ENCODE measurements at regions not wholly inside any gene's neighbourhood (a gene's known extent, or its start where the extent isn't known, plus 50 kb on each side); places are given as distances from the start of the nearest gene placed in this dataset.

DNA sequence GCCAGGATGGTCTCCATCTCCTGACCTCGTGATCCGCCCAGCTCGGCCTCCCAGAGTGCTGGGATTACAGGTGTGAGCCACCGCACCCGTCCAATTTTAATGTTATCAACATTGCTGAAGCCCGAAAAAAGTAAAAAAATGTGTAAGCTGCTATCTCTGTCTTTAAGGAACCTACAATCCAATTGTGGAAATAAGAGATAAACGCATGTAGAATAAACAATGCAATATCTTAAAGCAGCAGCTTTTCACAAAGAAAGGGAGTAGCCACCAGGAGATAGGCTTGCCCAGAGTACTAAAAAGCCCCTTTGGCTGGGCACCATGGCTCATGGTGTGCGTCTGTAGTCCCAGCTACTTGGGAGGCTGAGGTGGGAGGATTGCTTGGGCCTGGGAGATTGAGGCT, 282.9 kb upstream of the LYZL1 start:
- H3K27ac ChIP-seq (ENCODE audit: low read depth, low read length): no peak overlapping the region
- no peak overlapping the region for H3K4me3 ChIP-seq (ENCODE audit: low read depth, low read length)
- H3K27me3 ChIP-seq (ENCODE audit: control insufficient read depth, insufficient read depth, low read length): peaks cover 3% of the 10 kb centered on the region
- CTCF ChIA-PET: no interaction called here
- no peak for DNase-seq (ENCODE audit: low read depth, low spot score)
- POLR2A ChIA-PET: no interaction called here
- TF ChIP-seq, protein P1, sequence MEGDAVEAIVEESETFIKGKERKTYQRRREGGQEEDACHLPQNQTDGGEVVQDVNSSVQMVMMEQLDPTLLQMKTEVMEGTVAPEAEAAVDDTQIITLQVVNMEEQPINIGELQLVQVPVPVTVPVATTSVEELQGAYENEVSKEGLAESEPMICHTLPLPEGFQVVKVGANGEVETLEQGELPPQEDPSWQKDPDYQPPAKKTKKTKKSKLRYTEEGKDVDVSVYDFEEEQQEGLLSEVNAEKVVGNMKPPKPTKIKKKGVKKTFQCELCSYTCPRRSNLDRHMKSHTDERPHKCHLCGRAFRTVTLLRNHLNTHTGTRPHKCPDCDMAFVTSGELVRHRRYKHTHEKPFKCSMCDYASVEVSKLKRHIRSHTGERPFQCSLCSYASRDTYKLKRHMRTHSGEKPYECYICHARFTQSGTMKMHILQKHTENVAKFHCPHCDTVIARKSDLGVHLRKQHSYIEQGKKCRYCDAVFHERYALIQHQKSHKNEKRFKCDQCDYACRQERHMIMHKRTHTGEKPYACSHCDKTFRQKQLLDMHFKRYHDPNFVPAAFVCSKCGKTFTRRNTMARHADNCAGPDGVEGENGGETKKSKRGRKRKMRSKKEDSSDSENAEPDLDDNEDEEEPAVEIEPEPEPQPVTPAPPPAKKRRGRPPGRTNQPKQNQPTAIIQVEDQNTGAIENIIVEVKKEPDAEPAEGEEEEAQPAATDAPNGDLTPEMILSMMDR (IDR thresholded peaks at IDR 0.05; ENCODE audit: low read depth, low read length): no peak
- no peaks in the 10 kb centered on the region; the same call in 1 of the 2 replicates for H3K9me3 ChIP-seq (ENCODE audit: control insufficient read depth, insufficient read depth, low read length)

DNA sequence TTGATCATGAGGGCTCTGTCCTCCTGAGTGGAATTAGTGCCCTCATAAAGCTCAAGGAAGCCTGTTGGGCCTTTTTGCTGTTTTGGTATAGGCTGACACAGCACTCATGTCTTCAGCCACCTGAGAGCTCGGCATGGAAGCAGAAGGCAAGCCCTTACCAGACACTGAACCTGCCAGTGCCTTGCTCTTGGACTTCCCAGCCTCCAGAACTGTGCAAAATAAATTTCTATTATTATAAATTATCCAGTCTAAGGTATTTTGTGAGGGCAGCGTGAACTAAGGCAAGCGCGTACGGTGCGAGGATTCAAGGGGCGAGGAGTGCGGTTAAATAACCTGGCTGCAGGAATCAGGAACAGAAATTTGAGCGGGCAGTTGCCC, 281.5 kb upstream of the LYZL1 start:
- CTCF ChIA-PET: no interaction called here

DNA sequence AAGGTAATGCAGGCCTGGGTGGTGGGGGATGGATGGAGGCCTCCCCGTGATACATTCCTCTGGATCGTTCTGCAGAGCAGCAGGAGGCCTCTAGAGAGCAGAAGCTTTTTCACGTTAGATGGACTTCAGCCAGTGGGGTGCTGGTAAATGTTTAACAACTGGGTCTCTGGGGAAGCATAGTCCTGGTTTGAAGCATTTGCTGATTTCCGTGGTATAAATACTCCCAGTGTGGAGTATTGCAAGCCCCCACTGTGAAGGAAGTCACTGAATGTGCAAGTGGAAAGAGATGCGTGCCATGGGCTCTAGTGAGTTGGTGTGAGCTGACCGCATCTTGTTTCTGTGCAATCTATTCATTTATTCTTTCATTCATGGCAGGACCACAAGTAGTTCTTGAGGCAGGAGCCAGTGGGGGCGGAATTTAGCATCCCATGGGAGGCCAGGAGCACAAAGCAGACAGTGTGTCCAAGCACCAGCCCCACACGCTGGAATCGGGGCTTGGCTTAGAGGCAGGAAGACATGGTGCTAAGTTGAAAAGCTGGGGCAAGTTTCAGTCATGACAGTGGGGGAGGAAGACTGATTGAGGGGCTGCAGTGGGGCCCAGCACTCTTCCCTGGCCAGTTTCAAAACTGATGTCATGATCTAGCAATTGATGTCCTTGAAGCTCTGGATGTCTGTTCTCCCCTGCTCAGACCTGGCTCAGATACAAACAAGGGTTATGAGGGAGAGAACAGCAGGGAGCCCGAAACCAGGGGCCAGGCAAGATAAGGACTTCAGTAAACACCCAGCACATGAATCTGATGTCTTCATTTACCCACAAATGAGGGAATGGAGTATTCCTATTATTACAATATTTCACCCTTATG, 280.9 kb upstream of the LYZL1 start:
- no peak overlapping the region for H3K27ac ChIP-seq (ENCODE audit: low read depth, low read length)
- ChIA-PET POLR2A (no interaction called here), CTCF (interaction anchor here (0.6 kb wide), 1 partner anchor 329 kb away, joined by 3 read pairs; no protein-coding TSS in a partner anchor)
- no peak for DNase-seq (ENCODE audit: low read depth, low spot score)
- TF ChIP-seq, protein P1 (IDR thresholded peaks at IDR 0.05; ENCODE audit: low read depth, low read length): no peak
- peaks cover 3% of the 10 kb centered on the region for H3K27me3 ChIP-seq (ENCODE audit: control insufficient read depth, insufficient read depth, low read length)
- no peaks in the 10 kb centered on the region; the same call in 1 of the 2 replicates for H3K9me3 ChIP-seq (ENCODE audit: control insufficient read depth, insufficient read depth, low read length)
- no peak overlapping the region for H3K4me3 ChIP-seq (ENCODE audit: low read depth, low read length)

More for the DNA sequence above, 281.5 kb upstream of the LYZL1 start:
- no peak for DNase-seq (ENCODE audit: low read depth, low spot score)
- TF ChIP-seq, protein P1 (IDR thresholded peaks at IDR 0.05; ENCODE audit: low read depth, low read length): no peak
- Histone ChIP-seq H3K4me3 (ENCODE audit: low read depth, low read length) (no peak overlapping the region), H3K27ac (ENCODE audit: low read depth, low read length) (no peak overlapping the region), H3K27me3 (ENCODE audit: control insufficient read depth, insufficient read depth, low read length) (peaks cover 3% of the 10 kb centered on the region), H3K9me3 (ENCODE audit: control insufficient read depth, insufficient read depth, low read length) (no peaks in the 10 kb centered on the region; the same call in 1 of the 2 replicates)
- POLR2A ChIA-PET: no interaction called here

DNA sequence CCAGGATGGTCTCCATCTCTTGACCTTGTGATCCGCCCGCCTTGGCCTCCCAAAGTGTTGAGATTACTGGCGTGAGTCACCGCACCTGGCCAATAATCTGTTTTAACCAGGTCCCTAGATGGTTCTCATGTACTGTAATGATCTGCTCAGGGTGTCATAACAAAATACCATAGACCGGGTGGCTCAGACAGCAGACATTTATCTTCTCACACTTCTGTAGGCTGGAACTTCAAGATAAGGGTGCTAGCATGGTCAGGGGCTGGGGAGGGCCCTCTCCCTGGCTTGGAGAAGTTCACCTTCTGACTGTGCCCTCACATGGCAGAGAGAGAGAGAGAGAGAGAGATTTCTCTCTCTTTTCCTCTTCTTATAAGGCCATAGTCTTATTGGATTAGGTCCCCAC, 279.4 kb upstream of the LYZL1 start:
- no peak overlapping the region for H3K27ac ChIP-seq (ENCODE audit: low read depth, low read length)
- TF ChIP-seq, protein P1 (IDR thresholded peaks at IDR 0.05; ENCODE audit: low read depth, low read length): no peak
- POLR2A ChIA-PET: no interaction called here

DNA sequence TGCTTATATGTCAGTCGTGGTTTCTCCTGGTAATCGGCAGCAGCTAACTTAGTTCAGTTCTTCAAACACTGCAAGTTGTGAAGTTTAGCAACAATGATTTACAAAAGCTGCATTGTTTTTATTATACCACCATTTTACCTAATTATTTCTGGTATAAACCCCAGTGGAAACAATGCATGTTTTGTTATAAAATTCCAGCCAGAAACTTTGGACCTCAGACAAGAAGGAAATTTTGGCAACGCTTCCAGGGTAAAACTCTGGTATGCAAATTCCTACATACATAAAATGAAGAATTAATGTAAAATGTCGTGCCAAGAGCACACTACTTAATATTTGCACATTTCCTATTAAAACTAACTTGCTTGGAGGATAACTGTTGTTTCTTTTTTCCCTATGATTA, 277.4 kb upstream of the LYZL1 start:
- Histone ChIP-seq H3K27me3 (ENCODE audit: control insufficient read depth, insufficient read depth, low read length) (peaks cover 8% of the 10 kb centered on the region), H3K9me3 (ENCODE audit: control insufficient read depth, insufficient read depth, low read length) (no peaks in the 10 kb centered on the region; the same call in 1 of the 2 replicates), H3K27ac (ENCODE audit: low read depth, low read length) (no peak overlapping the region), H3K4me3 (ENCODE audit: low read depth, low read length) (no peak overlapping the region)
- ChIA-PET POLR2A (no interaction called here), CTCF (no interaction called here)
- DNase-seq (ENCODE audit: low read depth, low spot score): no peak
- TF ChIP-seq, protein P1 (IDR thresholded peaks at IDR 0.05; ENCODE audit: low read depth, low read length): no peak

More for the DNA sequence above, 279.4 kb upstream of the LYZL1 start:
- Histone ChIP-seq H3K4me3 (ENCODE audit: low read depth, low read length) (no peak overlapping the region), H3K9me3 (ENCODE audit: control insufficient read depth, insufficient read depth, low read length) (no peaks in the 10 kb centered on the region; the same call in 1 of the 2 replicates), H3K27me3 (ENCODE audit: control insufficient read depth, insufficient read depth, low read length) (peaks cover 3% of the 10 kb centered on the region)
- no peak for DNase-seq (ENCODE audit: low read depth, low spot score)
- CTCF ChIA-PET: no interaction called here
